DMS153 (cell line): ENCODE measurements at regions not wholly inside any gene's neighbourhood (a gene's known extent, or its start where the extent isn't known, plus 50 kb on each side); places are given as distances from the start of the nearest gene placed in this dataset.

Experiments
- DNase-seq: peaks from one replicate; lab custom pipeline; 2025; lab: John Stamatoyannopoulos, UW

- no peak for DNase-seq
These were observed 186.2 kb downstream of the ADSS2 start for GRCh38 chr1:244265507-244265906.

GRCh38 chr1:244269169-244269568 is 182.5 kb downstream of the ADSS2 start:
- no peak for DNase-seq

DNA sequence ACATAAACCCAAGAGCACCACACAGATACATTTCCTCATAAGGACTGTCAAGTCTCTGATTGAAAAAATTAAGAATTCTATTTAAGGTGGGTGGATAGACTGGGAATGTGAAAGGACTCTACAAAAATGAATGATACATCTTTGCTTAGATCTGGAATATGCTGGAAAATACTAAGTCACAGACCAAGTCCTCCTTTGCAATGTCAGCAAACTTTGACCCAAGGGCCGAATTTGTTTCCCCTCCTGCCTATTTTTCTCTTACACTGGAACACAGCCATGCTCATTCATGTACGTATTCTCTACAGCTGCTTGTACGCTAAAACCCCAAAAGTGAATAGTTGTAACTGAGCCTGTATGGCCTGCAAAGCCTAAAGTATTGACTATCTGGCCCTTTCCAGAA is 180.7 kb downstream of the ADSS2 start:
- no peak for DNase-seq

DNA sequence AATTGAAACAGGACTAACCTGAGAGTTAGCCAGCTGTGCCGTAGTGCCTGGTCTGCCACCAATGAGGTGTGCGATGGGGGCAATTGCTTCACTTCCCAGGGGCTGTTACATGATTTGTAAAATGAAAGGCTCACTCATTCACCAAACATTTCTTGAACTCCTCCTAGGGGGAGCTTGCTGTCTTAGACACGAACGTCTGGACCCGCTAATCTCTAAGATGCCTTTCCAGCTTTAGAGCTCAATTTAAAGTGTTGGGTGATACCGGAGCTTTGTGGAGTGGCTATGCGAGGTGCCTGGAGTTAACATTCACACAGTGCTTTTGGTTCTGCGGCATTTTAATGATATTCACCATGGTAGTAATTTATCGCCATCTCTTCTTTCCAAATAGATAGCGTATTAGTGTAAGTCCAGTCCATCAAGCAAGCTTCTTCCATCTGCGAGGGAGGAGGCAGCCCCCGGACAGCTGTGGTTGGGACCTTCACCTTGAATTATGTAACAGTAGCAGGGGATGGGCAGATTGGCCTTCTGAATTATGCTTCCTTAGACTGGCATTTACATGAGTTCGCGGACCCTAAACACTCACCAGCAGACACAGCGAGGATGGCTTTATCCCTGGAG is 179.9 kb downstream of the ADSS2 start:
- no peak for DNase-seq

DNA sequence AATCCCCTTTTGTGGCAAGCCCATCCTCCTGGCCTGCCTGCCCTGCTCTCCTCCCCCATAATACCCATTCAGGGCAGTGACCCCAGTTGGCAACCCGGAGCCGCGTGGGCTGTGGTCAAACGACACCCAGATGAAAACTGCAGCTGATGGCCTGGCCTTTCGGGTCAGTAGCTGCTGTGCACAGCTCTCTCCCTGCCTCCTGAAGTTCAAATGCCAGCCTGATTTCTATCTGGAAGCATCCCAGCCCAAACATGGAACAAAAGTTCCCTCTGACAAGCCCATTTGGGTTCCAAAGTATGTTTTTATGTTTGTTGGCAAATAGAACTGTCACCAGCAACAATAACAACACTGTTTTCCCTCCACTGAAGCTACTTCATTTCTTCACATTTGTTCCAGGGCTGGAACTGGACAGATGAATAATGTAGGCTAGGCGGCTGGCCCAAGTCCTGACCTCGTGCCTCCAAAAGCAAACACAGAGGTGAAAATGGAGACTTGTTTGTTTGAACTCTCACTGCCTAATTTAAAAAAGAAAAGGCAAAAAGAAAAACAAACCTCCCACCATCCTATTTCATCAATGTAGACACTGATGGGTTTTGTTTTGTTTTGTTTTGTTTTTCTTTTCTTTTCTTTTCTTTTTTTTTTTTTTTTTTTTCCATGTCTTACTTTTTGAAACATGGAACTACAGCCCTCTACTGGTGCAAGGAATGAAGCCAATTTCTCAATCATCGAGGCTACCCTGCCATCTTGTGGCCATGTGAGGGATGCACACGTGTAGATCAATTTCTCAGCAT is 179.0 kb downstream of the ADSS2 start:
- DNase-seq = peak; percentile 68

DNA sequence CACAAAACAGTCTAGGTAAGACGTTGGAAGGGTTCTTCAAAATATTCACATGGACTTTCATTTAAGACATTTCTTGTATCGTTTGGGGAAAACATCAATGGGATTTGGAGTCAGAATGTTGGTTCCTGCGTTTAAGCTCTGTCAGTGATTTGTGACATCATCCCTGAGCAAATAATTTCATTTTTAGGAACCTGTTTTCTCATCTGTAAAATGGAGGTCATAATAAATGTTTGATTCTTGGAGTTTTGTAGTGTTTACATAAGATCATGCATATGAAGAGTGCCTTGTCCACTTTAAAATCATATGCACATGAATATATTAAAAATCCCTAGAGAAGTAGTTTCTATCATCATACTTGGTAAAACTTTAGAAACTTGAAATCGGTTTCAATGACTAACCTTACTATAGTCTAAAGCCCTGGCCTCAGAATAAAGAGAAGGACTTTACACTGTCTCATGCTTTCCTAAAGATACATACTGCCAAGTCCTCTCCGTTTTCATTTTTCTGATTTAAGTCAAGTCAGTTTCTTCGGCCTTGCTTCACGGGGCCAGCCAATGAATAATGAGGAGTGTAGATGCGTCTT is 178.4 kb downstream of the ADSS2 start:
- no peak for DNase-seq

DNA sequence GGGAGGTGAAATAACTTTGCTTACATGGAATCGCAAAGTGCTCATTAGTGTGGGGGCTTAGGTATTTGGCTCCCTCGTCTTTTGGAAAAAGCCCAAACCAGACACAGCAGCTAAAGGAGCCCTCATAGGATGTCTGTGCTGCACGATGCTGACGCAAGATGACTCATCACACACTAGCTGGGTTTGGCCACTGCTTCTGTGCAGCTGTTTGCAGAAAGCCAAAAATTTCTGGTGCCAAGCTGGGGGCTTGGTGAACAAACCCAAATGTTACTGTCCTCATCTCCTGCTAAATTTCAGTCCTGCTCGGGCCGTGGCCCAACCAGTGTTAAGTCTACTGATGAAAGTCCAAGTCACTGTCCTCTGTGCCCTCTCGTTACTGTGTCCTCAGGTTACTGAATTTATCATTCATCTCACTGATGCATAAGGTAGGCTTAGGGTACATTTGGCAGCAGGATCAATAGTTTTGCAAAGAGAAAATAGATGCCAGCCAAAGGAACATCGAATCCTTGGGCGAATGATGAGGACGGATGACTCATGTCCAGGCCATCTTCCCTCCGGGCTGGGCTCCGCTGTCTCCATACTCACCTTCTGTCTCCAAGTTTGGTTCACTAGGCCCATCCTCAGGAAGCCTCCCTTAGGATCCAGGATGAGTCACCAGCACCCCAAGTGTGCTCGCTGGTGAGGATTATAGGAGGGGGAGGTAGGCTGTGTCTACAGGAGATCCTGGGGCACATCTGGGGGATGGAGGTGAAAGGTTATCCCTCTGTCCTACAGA is 177.7 kb downstream of the ADSS2 start:
- no peak for DNase-seq

DNA sequence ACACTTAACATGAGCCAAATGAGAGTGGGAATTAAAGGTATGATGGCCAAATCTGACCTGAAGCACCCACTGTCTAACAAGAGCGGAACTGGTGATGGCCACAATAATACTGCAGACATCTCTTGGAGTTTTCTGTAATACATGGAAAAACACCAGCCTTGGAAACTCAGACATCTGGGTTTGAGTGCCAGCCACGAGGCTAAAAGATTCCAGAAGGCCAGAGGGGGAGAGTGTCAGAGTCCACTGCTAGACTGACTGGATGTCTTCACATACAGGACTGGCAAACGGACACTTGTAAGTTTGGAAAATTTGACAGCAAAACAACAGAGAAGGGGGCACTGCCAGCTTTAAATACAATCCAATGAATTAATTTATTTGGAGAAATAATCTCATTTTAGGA is 175.1 kb downstream of the ADSS2 start:
- DNase-seq = no peak

GRCh38 chr1:244280201-244280600 is 171.5 kb downstream of the ADSS2 start:
- no peak for DNase-seq

DNA sequence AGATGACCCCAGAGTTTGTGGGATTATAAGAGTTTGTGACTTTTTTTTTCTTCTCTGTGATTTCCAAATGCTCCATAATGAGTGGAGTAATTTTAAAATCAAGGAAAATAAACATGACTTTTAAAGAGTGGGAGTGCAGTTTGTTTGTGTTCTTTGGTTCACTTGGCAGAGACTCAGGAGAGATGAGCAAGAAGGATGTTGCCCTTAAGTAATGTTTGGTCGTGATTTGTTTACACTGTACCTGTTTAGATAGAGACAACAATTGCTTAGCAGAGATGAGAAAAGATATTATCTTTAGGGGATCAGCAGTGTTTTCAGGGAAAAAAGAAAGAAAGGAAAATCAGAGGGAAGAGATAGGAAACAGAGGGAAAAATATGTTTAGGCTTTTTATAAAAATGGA is 170.8 kb downstream of the ADSS2 start:
- DNase-seq = no peak

GRCh38 chr1:244283772-244284171 is 167.9 kb downstream of the ADSS2 start:
- no peak for DNase-seq

DNA sequence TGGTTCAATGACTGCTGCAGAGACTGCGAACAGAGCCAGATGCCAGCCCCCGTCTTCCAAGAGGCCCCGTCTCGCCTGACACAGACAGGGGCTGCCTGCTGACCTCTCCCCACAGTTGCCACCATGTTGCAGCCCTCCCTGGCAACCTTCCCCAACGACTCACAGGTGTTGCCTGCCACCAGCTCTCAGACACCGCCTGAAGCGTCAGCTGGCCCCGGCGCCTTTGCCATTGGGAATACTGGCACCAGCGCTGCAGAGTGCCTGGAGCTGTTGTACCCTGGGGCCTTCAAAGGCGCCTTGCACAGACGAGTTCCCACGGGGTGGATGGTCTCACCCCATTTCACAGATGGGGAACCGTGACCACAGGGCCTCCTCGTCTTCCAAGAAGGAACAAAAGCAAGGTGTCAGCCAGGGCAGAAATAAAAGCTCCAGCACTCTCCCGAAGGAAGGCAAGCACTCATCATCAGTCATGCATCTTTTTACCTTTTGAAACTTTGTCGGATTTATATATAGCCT is 167.0 kb downstream of the ADSS2 start:
- no peak for DNase-seq

GRCh38 chr1:244286341-244286740 is 165.4 kb downstream of the ADSS2 start:
- DNase-seq = no peak

GRCh38 chr1:244287726-244288125 is 164.0 kb downstream of the ADSS2 start:
- DNase-seq = no peak

- no peak for DNase-seq
These were observed 163.0 kb downstream of the ADSS2 start for GRCh38 chr1:244288663-244289062.

DNA sequence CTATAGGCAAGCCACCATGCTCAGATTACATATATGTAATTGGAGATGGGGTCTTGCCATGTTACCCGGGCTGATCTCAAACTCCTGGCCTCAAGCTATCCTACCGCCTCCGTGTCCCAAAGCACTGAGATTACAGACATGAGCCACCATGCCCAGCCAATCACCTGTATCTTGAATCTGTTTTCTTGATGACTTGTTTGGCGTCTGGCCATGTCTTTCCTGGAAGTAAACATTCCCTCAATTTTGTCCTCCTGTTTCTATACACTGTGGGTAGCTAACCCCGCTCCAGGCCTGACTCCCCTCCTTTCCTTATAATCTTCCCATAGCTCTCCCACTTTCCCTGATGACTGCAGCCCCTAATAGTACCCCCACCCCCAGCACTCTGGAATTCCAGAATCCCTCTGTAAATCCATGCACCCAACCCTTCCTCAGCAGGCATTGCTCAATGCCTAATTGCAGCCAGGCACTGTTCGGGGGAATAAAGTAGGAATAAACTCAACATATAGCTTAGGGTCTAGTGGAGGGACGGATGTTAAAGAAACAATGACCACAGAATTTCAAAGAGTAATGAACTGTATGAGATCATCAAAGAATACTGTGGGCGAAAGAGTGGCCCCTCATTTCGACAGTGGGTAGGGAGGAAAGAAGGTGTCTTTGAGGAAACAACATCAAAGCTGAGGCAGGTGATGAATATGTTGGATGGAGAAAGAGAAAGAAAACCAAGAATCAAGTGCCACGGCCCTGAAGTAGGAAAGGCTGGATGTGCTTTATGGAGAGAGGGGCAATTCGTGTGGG is 161.5 kb downstream of the ADSS2 start:
- no peak for DNase-seq

GRCh38 chr1:244291236-244292201 is 160.2 kb downstream of the ADSS2 start:
- no peak for DNase-seq

DNA sequence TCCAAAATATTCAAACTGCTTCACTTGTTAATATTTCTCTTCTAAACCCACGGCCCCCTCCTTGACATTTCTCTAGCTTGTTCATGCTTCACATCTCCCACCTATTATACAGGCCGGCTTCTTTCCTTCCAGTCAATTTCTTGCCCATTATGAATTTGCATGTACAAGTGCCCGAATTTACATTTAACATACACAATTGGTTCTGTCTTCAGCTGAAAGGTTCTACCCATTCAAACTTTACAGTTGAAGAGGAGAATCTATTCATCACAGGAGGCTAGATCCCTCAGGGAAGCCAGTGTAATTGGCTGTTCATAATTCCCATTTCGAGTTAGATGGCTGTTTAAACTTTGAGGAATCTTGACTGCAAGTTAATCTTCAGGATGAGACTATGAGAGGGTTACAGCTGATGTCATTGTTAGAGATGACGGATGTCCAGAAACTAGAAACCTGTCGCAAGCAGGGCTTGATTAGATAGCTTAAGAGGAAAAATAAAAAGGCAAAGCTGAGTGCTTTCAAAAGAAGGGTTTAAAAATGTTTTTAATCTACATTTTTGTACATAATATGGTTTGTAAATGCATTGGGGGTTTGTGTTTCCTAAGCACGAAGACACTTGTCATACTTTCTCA is 157.0 kb downstream of the ADSS2 start:
- no peak for DNase-seq

DNA sequence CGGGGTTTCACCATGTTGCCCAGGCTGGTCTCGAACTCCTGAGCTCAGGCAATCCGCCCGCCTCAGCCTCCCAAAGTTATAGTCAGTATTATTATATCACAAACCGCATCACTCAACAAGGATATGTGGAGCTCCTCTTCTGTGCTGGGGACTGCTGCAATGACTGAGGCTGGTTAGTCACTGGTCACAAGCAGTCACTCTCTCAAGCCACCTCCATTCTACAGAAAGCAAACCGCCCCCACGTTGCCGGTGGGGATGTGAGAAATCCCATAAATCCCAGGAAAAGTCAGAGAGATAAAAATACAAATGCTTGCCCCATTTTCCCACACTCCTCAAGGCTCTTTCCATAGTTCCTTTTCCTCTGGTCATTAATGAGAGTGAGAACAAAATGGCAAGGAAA is 155.7 kb downstream of the ADSS2 start:
- no peak for DNase-seq

GRCh38 chr1:244296447-244296846 is 155.3 kb downstream of the ADSS2 start:
- DNase-seq = no peak
